NCI-H2107 treated with DMSO at 0.1 percent for 48 hours (cell line): ENCODE measurements at regions not wholly inside any gene's neighbourhood (a gene's known extent, or its start where the extent isn't known, plus 50 kb on each side); places are given as distances from the start of the nearest gene placed in this dataset.

Experiments
- DNase-seq: peaks from one replicate; lab custom pipeline; 2025; ENCODE audit not compliant: unreplicated experiment; lab: John Stamatoyannopoulos, UW

DNA sequence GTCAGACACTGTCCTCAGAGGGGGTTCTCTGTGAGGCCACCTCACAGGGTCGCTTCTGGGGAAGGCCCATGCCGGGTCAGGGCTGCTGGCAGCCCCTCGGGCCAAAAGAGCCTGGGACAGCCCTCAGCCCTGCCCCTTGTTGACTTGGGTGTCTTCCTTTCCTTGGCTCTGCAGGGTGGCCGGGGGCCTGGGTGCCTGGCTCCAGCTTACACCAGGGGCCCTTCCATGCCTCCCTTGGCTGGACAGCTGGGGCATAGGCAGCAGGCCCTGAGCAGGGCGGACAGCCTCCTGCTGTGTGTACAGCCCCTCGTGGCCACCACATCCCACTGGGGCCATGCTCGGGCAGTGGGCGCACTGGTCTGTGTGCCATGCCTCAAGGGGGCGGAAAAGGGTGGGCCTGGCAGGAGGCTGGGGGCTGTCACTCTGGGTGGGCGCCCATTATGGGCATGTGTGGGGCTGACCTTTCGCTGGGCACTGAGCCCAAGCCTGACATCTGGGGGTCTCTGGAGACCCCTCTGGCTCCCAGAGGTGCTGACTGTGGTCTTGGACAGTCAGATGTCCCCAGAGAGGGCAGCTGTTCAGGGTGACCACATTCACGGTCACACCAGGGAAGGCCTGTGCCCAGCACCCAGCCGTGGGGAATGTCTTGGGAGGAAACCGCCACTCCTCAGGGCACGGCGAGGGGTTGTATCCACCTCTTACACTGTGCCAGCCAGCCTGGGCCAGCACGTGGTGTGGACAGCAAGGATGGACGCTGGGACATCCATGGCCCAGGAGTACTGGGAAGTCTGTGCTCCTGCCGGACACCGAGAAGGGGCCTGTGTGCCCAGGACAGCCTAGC, 313.3 kb downstream of the TMEM121 start:
- no peak for DNase-seq

DNA sequence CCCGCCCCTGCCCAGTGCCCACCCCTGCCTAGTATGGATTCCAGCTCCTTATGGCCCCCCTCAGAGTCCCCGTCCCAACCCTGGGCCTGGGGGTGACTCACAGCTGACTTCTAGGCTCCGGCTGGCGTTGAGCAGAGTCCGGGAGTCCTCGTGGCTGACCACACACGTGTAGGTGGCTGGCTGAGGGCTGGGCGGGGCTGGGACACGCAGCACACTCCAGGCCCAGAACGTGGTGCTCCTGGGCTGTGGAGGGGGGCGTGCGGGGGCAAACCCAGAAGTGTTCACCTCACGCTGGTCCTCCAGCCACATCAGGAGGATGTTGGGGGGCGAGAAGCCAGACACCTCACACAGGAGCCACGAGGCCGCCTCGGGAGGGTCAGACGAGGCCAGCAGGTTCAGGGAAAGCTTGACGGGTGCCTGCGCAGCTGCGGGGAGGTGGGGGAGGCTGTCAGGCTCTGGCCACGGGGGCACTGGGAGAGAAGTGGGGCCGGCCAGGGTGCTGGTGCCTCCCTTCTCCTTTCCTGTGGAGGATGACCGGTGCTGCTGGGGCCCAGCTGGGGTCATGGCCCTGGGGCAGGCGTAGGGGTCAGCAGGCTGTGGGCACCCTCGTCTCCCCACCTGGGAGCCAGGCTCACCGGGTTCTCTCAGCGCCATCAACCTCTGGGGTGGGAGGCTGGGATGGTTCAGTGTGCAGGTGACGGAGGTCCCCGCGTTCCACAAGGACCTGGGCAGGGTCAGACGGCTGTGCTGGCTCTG, 314.1 kb downstream of the TMEM121 start:
- DNase-seq = no peak

GRCh38 chr14:105841022-105842009, 314.9 kb downstream of the TMEM121 start:
- no peak for DNase-seq

- no peak for DNase-seq
Measured at GRCh38 chr14:105842105-105842504, 315.7 kb downstream of the TMEM121 start.

DNA sequence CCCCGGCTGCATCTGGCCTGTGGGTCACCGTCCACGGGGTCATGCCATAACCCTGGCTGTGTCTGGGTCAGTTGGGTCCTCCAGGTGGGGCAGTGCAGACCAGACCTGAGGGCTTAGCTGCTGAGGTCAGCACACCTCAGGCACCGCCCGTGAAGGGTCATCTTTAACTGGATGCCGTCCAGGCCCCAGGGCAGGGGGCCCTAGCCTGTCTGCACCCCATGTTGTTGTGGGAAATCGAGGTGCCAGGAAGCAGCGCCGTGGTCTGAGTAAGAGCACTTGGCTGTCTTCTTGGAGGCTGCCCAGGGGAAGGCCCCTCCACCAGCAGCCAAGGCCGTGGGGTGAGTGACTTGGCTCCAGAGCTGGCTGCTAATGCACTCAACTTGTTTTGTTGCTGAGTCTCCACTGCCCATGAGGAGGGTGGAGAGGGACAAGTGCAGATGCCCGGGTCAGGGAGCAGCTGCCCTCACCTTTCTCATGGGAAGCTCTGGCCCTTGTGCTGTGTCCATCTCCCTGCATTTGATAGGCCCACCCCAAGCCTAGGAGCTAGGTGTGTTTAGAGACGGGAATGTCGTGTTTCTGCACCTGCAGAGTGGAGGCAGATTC, 317.2 kb downstream of the TMEM121 start:
- DNase-seq = no peak

GRCh38 chr14:105844047-105844630, 317.8 kb downstream of the TMEM121 start:
- DNase-seq = no peak

GRCh38 chr14:105844810-105845724, 318.7 kb downstream of the TMEM121 start:
- no peak for DNase-seq

DNA sequence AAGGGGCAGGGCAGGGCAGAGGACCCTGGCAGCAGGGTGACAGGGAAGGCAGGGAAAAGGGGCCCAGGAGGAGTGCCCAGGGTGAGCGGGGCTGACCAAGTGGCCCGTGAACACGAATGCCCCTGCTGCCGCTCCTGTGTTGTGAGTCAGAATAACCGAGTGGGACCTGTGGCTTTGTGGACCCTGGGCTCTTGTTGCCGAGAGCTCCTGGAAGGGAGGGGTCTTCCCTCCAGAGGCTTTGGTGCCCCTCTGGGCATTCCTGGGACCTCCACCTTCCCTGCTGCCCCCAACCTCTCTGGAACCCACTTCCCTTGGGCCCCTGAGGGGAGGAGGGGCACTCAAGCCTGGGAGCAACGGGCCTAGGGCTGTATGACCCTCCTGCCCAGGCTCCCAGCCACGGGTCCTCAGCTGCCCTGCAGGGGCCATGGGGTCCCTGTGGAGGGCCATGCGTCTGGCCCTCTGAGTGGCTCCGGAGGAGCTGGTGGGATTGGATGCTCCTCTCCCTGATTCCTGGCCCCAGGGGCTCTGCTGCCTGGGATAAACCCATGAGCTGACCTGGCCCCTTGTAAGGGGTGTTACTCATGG, 319.4 kb downstream of the TMEM121 start:
- no peak for DNase-seq

DNA sequence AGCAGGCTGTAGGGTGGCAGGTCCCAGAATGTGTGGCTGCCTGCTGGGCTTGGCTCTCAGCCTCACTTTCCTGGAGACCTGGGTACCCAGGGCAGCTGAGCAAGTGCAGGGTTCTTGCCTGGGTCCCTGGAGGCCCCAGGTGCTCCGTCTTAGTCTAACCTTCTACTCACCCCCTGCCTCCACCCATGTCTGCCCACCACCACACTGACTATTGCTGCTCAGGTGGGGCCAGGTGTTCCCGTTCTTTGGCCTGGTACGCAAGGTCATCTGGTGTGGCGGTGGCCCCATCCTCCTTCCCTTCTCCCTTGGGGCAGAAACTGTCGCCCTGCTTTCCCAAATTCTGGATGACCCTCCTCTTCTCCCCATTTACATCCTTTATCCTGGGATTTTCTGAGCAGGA, 319.9 kb downstream of the TMEM121 start:
- no peak for DNase-seq

- DNase-seq = no peak
Measured at GRCh38 chr14:105847400-105847799, 321.0 kb downstream of the TMEM121 start.

- DNase-seq = no peak
Measured at GRCh38 chr14:105848570-105848969, 322.2 kb downstream of the TMEM121 start.

DNA sequence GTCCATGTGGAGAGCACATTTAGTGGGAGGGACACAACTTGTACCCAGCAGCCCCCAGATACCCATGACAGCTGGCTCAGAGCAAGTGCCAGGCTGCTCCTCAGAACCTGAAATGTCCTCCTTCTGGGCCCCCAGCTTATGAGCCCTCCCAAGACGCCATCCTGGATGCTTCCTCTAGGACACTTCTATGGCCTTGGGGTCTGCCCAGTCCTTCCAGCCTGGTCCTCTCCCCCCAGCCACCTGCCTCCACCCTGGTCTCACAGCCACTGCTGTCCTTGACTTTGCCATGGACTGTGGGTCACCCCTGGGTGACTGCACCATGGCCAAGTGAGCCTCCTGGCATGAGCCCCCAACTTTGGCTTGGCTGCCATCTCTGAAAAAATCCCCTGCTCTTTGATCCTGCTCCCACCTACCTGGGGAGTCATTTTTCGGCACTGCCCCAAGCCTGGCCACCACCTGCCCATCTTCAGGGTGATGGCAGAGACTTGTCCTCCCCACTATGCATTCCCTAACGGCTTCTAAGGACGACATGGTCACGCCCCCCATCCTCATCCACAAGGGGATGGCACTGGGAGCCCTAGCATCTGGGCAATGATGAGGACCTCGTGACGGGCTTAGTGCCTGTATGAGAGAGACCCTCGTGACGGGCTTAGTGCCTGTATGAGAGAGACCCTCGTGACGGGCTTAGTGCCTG, 323.7 kb downstream of the TMEM121 start:
- no peak for DNase-seq

- no peak for DNase-seq
Measured at GRCh38 chr14:105850853-105851581, 324.6 kb downstream of the TMEM121 start.

DNA sequence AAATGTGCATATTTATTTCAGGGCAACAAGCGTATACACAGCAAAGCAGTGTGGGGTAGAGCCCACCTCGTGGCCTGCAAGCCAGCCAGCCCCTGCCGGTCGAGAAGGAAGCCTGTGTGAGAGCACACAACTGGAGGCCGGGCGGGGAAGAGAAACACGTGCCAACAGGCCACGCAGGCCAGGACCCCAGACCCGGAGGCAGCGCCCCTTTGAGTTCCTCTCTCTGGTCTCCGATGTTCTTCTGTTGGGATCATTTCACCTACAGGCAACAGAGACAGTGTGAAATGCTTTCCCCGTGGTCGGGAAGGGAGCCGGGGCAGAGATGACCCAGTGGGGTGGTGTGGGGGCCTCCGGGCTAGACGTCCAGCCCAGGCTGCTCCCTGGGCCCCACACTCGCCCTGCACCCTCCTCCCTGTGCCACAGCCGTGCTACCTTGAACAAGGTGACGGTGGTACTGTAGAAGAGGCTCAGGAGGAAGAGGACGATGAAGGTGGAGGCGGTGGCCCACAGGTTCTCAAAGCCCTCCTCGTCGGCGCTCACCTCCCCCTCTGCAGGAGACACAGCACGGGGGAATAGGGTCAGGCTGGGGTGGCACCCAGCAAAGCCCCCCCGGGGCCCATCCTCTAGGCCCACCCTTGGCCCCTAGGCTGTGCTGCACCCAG, 325.5 kb downstream of the TMEM121 start:
- no peak for DNase-seq

GRCh38 chr14:105852378-105853088, 326.1 kb downstream of the TMEM121 start:
- DNase-seq = no peak

DNA sequence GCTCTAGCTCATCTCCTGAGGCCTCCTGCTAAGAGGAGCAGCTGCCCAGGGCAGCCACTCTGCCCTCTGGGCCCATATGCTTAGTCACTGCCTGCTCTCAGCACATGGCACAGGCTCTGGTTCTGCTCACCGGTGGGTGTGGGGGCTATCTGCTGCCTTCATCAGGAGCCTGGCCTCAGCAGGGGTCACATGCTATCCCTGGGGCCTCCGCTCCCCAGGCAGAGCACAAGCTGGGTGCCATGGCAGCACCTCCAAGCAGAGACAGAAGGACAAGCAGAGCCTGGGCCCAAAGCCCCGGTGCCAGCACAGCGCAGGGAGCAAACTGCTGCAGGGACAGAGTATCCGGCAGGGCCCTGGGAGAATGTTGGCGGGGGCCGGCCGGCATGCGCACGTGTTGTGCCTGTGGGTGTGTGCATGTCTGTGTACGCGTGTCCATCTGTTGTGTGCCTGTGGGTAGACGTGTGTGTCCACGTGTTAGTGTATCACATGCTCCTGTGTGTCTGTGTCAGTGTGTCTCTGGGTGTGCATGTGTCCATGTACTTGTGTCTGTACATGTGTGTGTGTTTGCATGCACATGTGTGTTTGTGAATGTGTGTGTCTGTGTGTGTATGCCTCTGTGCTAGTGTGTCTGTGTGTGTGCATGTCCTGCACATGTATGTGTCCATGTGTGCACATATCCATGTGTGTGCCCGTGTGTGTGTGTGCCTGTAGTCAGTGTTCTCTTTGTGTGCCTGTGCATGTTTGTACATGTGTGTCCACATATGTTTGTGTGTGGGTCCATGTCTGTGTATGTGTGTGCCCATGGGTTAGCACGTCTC, 326.9 kb downstream of the TMEM121 start:
- no peak for DNase-seq
